Cardiac septum (tissue), 1 donor: ENCODE measurements at regions not wholly inside any gene's neighbourhood (a gene's known extent, or its start where the extent isn't known, plus 50 kb on each side); places are given as distances from the start of the nearest gene placed in this dataset.

Experiments
- DNase-seq: peaks from one replicate; pipeline ENCODE4 v3.0.0-alpha.2; 2020; ENCODE audit warnings: low spot score
- intact Hi-C: fragments of 100-400 bp; cut with DNase I; formaldehyde crosslinking; loops from one replicate; pipeline ENCODE4 v1.14.0; 2022
- donor health status: DM: no; HTN: no; CAD: no.

GRCh38 chr4:4704267-4704666 is 155.2 kb upstream of the MSX1 start:
- no peak for DNase-seq
- intact Hi-C loops: no loop called here

- no peak for DNase-seq
- intact Hi-C loops: no loop called here
Measured at GRCh38 chr4:4697584-4697983, 155.7 kb upstream of the STX18 start.

GRCh38 chr4:4696530-4696929 is 154.7 kb upstream of the STX18 start:
- intact Hi-C loops: no loop called here
- no peak for DNase-seq

GRCh38 chr4:4695497-4695896 is 153.6 kb upstream of the STX18 start:
- no peak for DNase-seq
- intact Hi-C loops: no loop called here

- no peak for DNase-seq
- intact Hi-C loops: no loop called here
Measured at GRCh38 chr4:4694827-4695226, 153.0 kb upstream of the STX18 start.

GRCh38 chr4:4694296-4694772 is 152.5 kb upstream of the STX18 start:
- no peak for DNase-seq
- intact Hi-C loops: no loop called here

- no peak for DNase-seq
Measured at GRCh38 chr4:4693755-4694295, 152.0 kb upstream of the STX18 start.

GRCh38 chr4:4693258-4693657 is 151.4 kb upstream of the STX18 start:
- intact Hi-C loops: no loop called here

More at GRCh38 chr4:4693755-4694295, 152.0 kb upstream of the STX18 start:
- intact Hi-C loops: no loop called here

GRCh38 chr4:4690854-4691253 is 149.0 kb upstream of the STX18 start:
- intact Hi-C loops: no loop called here

More at GRCh38 chr4:4693258-4693657, 151.4 kb upstream of the STX18 start:
- no peak for DNase-seq

GRCh38 chr4:4689694-4690440 is 148.0 kb upstream of the STX18 start:
- no peak for DNase-seq
- intact Hi-C loops: no loop called here

More at GRCh38 chr4:4690854-4691253, 149.0 kb upstream of the STX18 start:
- DNase-seq: no peak

- DNase-seq: no peak
- intact Hi-C loops: no loop called here
Measured at GRCh38 chr4:4687935-4688727, 146.3 kb upstream of the STX18 start.

GRCh38 chr4:4687100-4687499 is 145.3 kb upstream of the STX18 start:
- DNase-seq: no peak
- intact Hi-C loops: no loop called here

- no peak for DNase-seq
- intact Hi-C loops: no loop called here
Measured at GRCh38 chr4:4685810-4686795, 144.3 kb upstream of the STX18 start.

- no peak for DNase-seq
- intact Hi-C loops: no loop called here
Measured at GRCh38 chr4:4681653-4682052, 139.8 kb upstream of the STX18 start.

- DNase-seq: no peak
Measured at GRCh38 chr4:4680758-4681157, 138.9 kb upstream of the STX18 start.

GRCh38 chr4:4680243-4680642 is 138.4 kb upstream of the STX18 start:
- intact Hi-C loops: no loop called here
- no peak for DNase-seq

More at GRCh38 chr4:4680758-4681157, 138.9 kb upstream of the STX18 start:
- intact Hi-C loops: no loop called here

GRCh38 chr4:4677556-4678522 is 136.0 kb upstream of the STX18 start:
- intact Hi-C loops: no loop called here
- DNase-seq: no peak

- intact Hi-C loops: no loop called here
Measured at GRCh38 chr4:4675641-4676040, 133.8 kb upstream of the STX18 start.

More at GRCh38 chr4:4675641-4676040, 133.8 kb upstream of the STX18 start:
- DNase-seq: no peak
